CMK (cell line): ENCODE measurements at regions not wholly inside any gene's neighbourhood (a gene's known extent, or its start where the extent isn't known, plus 50 kb on each side); places are given as distances from the start of the nearest gene placed in this dataset.

Source experiments
- DNase-seq: peaks from one replicate; pipeline ENCODE4 v3.0.0-alpha.2; 2010; ENCODE audit warnings: low read depth

GRCh38 chr12:60872850-60873713 is 1277.3 kb downstream of the SLC16A7 start:
- no peak for DNase-seq

GRCh38 chr12:60874091-60874490 is 1278.3 kb downstream of the SLC16A7 start:
- no peak for DNase-seq

- no peak for DNase-seq
Observed at GRCh38 chr12:60920841-60921495, 1325.1 kb downstream of the SLC16A7 start.

GRCh38 chr12:60921541-60921940 is 1325.7 kb downstream of the SLC16A7 start:
- DNase-seq: no peak

GRCh38 chr12:60926256-60926655 is 1330.4 kb downstream of the SLC16A7 start:
- DNase-seq: no peak

GRCh38 chr12:60930151-60930550 is 1330.1 kb upstream of the USP15 start:
- peak; percentile 75 for DNase-seq

GRCh38 chr12:60935981-60936761 is 1324.0 kb upstream of the USP15 start:
- peak; percentile 52 for DNase-seq

GRCh38 chr12:60947533-60947932 is 1312.7 kb upstream of the USP15 start:
- DNase-seq: no peak

- DNase-seq: no peak
Observed at GRCh38 chr12:60967128-60967527, 1293.1 kb upstream of the USP15 start.

GRCh38 chr12:60977966-60978365 is 1282.2 kb upstream of the USP15 start:
- no peak for DNase-seq

- no peak for DNase-seq
Observed at GRCh38 chr12:60980558-60980957, 1279.6 kb upstream of the USP15 start.

GRCh38 chr12:60981473-60981872 is 1278.7 kb upstream of the USP15 start:
- DNase-seq: no peak

- no peak for DNase-seq
Observed at GRCh38 chr12:60992087-60992486, 1268.1 kb upstream of the USP15 start.

- no peak for DNase-seq
Observed at GRCh38 chr12:60995256-60995825, 1264.9 kb upstream of the USP15 start.

- no peak for DNase-seq
Observed at GRCh38 chr12:60997869-60998378, 1262.3 kb upstream of the USP15 start.

- no peak for DNase-seq
Observed at GRCh38 chr12:61009192-61009591, 1251.0 kb upstream of the USP15 start.

- no peak for DNase-seq
Observed at GRCh38 chr12:61011767-61012423, 1248.3 kb upstream of the USP15 start.

- no peak for DNase-seq
Observed at GRCh38 chr12:61018571-61018970, 1241.6 kb upstream of the USP15 start.

GRCh38 chr12:61023231-61023630 is 1237.0 kb upstream of the USP15 start:
- DNase-seq: no peak

GRCh38 chr12:61029516-61029915 is 1230.7 kb upstream of the USP15 start:
- DNase-seq: no peak

- DNase-seq: no peak
Observed at GRCh38 chr12:61037792-61038191, 1222.4 kb upstream of the USP15 start.

- DNase-seq: no peak
Observed at GRCh38 chr12:61043838-61044237, 1216.4 kb upstream of the USP15 start.
